Ascending aorta (tissue), 2 donors: ENCODE measurements at regions not wholly inside any gene's neighbourhood (a gene's known extent, or its start where the extent isn't known, plus 50 kb on each side); places are given as distances from the start of the nearest gene placed in this dataset.

Experiments
- DNase-seq, 2 donors: peaks; one replicate each; pipeline ENCODE4 v3.0.0-alpha.2; 2019; ENCODE audit warnings: low spot score in 2 of 2
- H3K27ac ChIP-seq, 2 donors: fragments of 200-600 bp; sonication (generic); one replicate each; pipeline ENCODE4 v1.5.1; 2016 to 2017; ENCODE audit warnings: mild to moderate bottlenecking in 1 of 2
- H3K27me3 ChIP-seq: fragments of 200-600 bp; sonication (generic); one replicate; pipeline ENCODE4 v1.5.1; 2017
- H3K36me3 ChIP-seq, 2 donors: fragments of 200-600 bp; sonication (generic); one replicate each; pipeline ENCODE4 v1.5.1; 2016
- H3K4me1 ChIP-seq, 2 donors: fragments of 200-600 bp; sonication (generic); one replicate each; pipeline ENCODE4 v1.5.1; 2016 to 2017; ENCODE audit warnings: mild to moderate bottlenecking in 1 of 2
- H3K4me3 ChIP-seq, 2 donors: fragments of 200-600 bp; sonication (generic); one replicate each; pipeline ENCODE4 v1.5.1; 2016 to 2017; ENCODE audit warnings: mild to moderate bottlenecking in 1 of 2
- H3K9me3 ChIP-seq, 2 donors: fragments of 200-600 bp; sonication (generic); one replicate each; pipeline ENCODE4 v1.5.1; 2016
- CTCF ChIP-seq, 3 experiments: fragments of 200-600 bp in 2 of 3; fragments of 450-650 bp in 1 of 3; sonication (generic) in 2 of 3; IDR thresholded peaks; one replicate each; pipeline ENCODE4 v1.5.1; 2016 to 2019; ENCODE audit warnings: antibody characterized with exemption in 3 of 3, mild to moderate bottlenecking in 1 of 3, moderate library complexity in 1 of 3
- intact Hi-C: fragments of 100-400 bp; cut with DNase I; formaldehyde crosslinking; loops from one replicate; pipeline ENCODE4 v1.15.1; 2023

GRCh38 chr6:112749673-112750072 lies 402.5 kb downstream of the RFPL4B start:
- Histone ChIP-seq H3K9me3 (no peaks in the 10 kb centered on the region), H3K36me3 (no peaks in the 10 kb centered on the region), H3K4me1 (no peaks in the 10 kb centered on the region), H3K27ac (no peak overlapping the region), H3K4me3 (no peak overlapping the region), H3K27me3 (no peaks in the 10 kb centered on the region)
- intact Hi-C loops, result no loop called here
- TF ChIP-seq CTCF (IDR thresholded peaks at IDR 0.05), result no peak
- DNase-seq, result no peak

GRCh38 chr6:112752305-112752704 lies 405.2 kb downstream of the RFPL4B start:
- Histone ChIP-seq H3K4me3 (no peak overlapping the region), H3K27me3 (no peaks in the 10 kb centered on the region), H3K36me3 (no peaks in the 10 kb centered on the region), H3K9me3 (no peaks in the 10 kb centered on the region), H3K4me1 (no peaks in the 10 kb centered on the region), H3K27ac (no peak overlapping the region)
- no peak for DNase-seq
- intact Hi-C loops, result no loop called here
- no peak for TF ChIP-seq CTCF (IDR thresholded peaks at IDR 0.05)

GRCh38 chr6:112752791-112753190 lies 405.7 kb downstream of the RFPL4B start:
- no peak for TF ChIP-seq CTCF (IDR thresholded peaks at IDR 0.05)
- no peak for DNase-seq

DNA sequence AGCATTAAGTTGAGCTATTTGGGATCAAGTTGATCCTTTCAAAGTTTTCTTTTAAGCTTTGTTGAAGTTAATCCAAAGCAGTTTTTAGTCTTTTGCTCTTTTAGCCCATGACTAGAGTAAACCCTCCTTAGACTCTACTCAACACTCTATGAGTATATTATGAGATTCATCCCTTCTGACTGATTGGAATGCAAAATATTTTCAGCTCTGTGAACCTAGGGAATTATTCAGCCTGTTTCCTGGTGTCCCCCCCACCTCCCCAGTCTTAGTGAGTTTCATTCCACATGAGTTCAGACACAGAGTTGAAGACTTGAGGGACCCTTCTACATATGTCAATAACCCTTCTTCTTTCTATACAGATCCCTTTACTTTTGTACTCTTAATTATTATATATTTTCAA lies 413.7 kb downstream of the RFPL4B start:
- no peak overlapping the region for H3K4me3 ChIP-seq
- no peaks in the 10 kb centered on the region for H3K4me1 ChIP-seq
- TF ChIP-seq CTCF (IDR thresholded peaks at IDR 0.05), result no peak
- intact Hi-C loops, result no loop called here
- H3K27ac ChIP-seq, result no peak overlapping the region
- no peaks in the 10 kb centered on the region for H3K27me3 ChIP-seq
- peaks cover 0 to 13% of the 10 kb centered on the region in 2 donors for H3K9me3 ChIP-seq
- H3K36me3 ChIP-seq, result no peaks in the 10 kb centered on the region
- DNase-seq, result no peak

More at GRCh38 chr6:112752791-112753190, 405.7 kb downstream of the RFPL4B start:
- Histone ChIP-seq H3K27ac (no peak overlapping the region), H3K4me3 (no peak overlapping the region), H3K27me3 (no peaks in the 10 kb centered on the region), H3K9me3 (no peaks in the 10 kb centered on the region), H3K4me1 (no peaks in the 10 kb centered on the region), H3K36me3 (no peaks in the 10 kb centered on the region)
- intact Hi-C loops, result no loop called here

- peaks cover 0 to 13% of the 10 kb centered on the region in 2 donors for H3K9me3 ChIP-seq
- no peaks in the 10 kb centered on the region for H3K27me3 ChIP-seq
- no peak overlapping the region for H3K4me3 ChIP-seq
- H3K36me3 ChIP-seq, result no peaks in the 10 kb centered on the region
- intact Hi-C loops, result no loop called here
- no peak for TF ChIP-seq CTCF (IDR thresholded peaks at IDR 0.05)
- no peak for DNase-seq
- H3K4me1 ChIP-seq, result no peaks in the 10 kb centered on the region
- no peak overlapping the region for H3K27ac ChIP-seq
Measured at GRCh38 chr6:112761740-112762139, 414.6 kb downstream of the RFPL4B start.

DNA sequence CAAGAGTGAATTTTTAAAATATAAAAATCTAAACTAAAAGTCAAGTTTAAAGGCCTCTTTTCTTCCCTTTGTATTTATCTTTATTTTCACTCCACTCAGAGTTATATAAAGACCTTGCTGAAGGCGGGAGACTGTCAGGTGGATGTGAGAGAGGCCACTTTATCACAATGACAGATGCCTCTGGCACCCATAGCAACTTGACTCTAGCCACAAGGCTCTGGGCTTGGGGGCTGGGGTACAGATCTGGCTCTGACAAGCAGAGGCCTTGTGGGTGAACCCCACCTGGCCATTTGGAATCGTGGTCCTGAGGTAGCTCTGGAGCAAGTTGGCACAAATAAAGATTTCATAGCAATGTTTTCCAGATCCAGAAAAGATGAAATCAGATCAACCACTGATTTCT lies 417.2 kb downstream of the RFPL4B start:
- peaks cover 0 to 14% of the 10 kb centered on the region in 2 donors for H3K9me3 ChIP-seq
- H3K27me3 ChIP-seq, result no peaks in the 10 kb centered on the region
- H3K4me3 ChIP-seq, result no peak overlapping the region
- no peaks in the 10 kb centered on the region for H3K36me3 ChIP-seq
- intact Hi-C loops, result no loop called here
- no peak overlapping the region for H3K27ac ChIP-seq
- no peak for DNase-seq
- H3K4me1 ChIP-seq, result no peaks in the 10 kb centered on the region
- TF ChIP-seq CTCF (IDR thresholded peaks at IDR 0.05), result no peak
